Mucosa of stomach (tissue), 1 donor: ENCODE measurements at regions not wholly inside any gene's neighbourhood (a gene's known extent, or its start where the extent isn't known, plus 50 kb on each side); places are given as distances from the start of the nearest gene placed in this dataset.

Source experiments
- H3K27me3 ChIP-seq: one replicate; pipeline ENCODE4 v1.7.0; 2013; ENCODE audit warnings: mild to moderate bottlenecking, low read length; ENCODE audit not compliant: control insufficient read depth, insufficient read depth
- H3K36me3 ChIP-seq: one replicate; pipeline ENCODE4 v1.7.0; 2013; ENCODE audit warnings: low read length; ENCODE audit not compliant: control insufficient read depth, insufficient read depth
- H3K4me1 ChIP-seq: one replicate; pipeline ENCODE4 v1.7.0; 2013; ENCODE audit warnings: mild to moderate bottlenecking, low read length; ENCODE audit not compliant: control insufficient read depth, insufficient read depth
- H3K4me3 ChIP-seq: one replicate; pipeline ENCODE4 v1.7.0; 2013; ENCODE audit warnings: low read length
- H3K9ac ChIP-seq: one replicate; pipeline ENCODE4 v1.7.0; 2013; ENCODE audit warnings: mild to moderate bottlenecking, low read length, moderate library complexity
- H3K9me3 ChIP-seq: one replicate; pipeline ENCODE4 v1.7.0; 2013; ENCODE audit warnings: mild to moderate bottlenecking, low read length, moderate library complexity; ENCODE audit not compliant: control insufficient read depth
- donor health status: Pancreatic carcinoma.

DNA sequence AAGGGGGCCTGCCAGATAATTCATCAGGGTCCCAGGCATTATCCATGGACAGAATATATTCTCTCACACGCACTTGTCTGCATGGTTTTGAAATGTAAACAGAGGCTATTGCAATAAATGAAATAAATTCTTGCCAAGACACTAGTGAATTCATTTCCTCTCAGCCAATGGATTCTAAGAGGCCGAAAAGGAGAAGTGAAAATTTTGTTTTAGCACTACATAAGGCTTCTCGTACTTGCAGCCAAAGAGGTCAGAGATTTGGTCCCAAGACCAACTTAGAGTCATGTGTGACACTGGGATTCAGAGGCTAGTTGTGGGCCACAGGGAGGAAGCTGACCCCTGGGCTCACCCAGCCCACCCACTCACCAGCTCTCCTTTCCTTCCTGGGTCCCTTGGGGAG, 184.1 kb upstream of the GLI2 start:
- H3K9ac ChIP-seq, result no peak overlapping the region

DNA sequence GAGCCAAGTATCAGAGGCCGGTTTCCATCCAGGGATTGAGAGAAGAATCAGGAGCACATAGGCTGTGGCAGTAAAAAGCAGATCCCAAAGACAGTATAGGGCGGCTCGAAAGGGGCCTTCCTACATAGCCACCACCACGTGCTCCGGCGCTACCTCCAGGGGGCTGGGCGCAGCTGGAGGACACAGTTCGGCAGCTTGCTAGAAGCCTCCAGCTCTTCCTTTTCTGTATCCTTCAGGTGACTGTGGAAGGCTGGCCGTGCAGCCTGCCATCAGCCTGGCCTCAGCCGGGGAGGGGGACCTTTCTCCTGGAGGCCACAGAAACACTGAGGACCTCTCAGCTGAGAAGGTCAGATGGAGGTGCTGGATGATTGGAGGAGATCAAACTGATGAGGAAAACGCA, 183.6 kb upstream of the GLI2 start:
- Histone ChIP-seq H3K36me3 (no peaks in the 10 kb centered on the region), H3K27me3 (peaks cover 3% of the 10 kb centered on the region), H3K4me3 (no peak overlapping the region), H3K9me3 (no peaks in the 10 kb centered on the region), H3K9ac (no peak overlapping the region), H3K4me1 (peaks cover 15% of the 10 kb centered on the region)

More for the DNA sequence above, 184.1 kb upstream of the GLI2 start:
- no peak overlapping the region for H3K4me3 ChIP-seq
- no peaks in the 10 kb centered on the region for H3K9me3 ChIP-seq
- peaks cover 3% of the 10 kb centered on the region for H3K27me3 ChIP-seq
- H3K4me1 ChIP-seq, result peaks cover 15% of the 10 kb centered on the region
- no peaks in the 10 kb centered on the region for H3K36me3 ChIP-seq

DNA sequence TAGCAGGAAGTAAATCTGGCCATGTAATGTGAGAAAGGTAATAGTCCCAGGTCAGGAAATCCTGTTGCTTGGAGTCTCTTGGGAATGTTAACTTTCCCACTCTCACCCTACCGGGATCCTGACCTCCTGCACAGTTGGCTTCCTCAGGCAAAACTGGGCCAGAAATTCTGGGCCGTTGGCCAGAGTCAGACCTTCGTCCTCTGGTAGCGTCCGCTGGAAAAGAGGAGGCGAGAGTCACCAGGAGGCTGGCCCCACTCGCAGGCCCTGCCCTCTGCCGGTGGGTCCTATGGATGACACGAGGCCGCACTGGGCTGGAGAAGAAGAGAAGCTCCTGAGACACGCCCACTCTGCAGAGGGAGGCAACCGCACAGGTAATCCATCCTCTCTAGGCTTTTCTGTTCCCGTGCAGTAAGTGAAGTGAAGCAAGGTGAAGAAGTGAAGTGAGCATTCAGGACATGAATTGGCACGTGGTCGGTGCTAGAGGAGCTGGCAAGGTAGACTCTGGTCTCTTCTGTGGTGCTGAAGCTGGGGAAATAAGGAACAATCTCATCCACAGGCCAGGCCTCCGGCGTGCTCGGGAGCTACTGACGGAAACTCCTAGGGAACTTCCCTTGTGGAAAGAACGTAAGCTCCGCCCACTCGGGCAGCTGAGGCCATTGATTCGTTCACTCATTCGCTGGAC, 182.7 kb upstream of the GLI2 start:
- Histone ChIP-seq H3K9ac (no peak overlapping the region), H3K36me3 (no peaks in the 10 kb centered on the region), H3K4me1 (peaks cover 15% of the 10 kb centered on the region), H3K27me3 (peaks cover 3% of the 10 kb centered on the region), H3K4me3 (no peak overlapping the region), H3K9me3 (no peaks in the 10 kb centered on the region)

DNA sequence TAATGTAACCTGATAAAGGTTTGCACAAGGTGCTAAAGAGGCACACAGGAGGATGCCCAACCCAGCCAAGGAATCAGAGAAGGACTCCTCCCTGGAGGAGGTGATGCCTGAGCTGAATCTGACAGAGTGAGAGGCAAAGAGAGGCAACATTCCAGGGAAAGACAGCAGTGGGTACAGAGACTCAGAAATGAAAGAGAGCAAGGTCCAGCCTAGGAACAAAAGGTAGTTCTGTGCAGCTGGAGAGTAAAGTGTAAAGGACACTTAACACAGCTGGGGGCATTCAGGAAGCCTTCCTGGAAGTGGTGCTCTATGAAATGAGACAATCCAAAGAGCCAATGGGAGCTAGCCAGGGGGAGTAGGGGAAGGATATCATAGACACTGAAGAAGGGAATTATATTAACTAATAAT, 181.0 kb upstream of the GLI2 start:
- Histone ChIP-seq H3K36me3 (no peaks in the 10 kb centered on the region), H3K4me1 (peaks cover 15% of the 10 kb centered on the region), H3K4me3 (no peak overlapping the region), H3K9me3 (no peaks in the 10 kb centered on the region), H3K9ac (no peak overlapping the region), H3K27me3 (peaks cover 3% of the 10 kb centered on the region)

DNA sequence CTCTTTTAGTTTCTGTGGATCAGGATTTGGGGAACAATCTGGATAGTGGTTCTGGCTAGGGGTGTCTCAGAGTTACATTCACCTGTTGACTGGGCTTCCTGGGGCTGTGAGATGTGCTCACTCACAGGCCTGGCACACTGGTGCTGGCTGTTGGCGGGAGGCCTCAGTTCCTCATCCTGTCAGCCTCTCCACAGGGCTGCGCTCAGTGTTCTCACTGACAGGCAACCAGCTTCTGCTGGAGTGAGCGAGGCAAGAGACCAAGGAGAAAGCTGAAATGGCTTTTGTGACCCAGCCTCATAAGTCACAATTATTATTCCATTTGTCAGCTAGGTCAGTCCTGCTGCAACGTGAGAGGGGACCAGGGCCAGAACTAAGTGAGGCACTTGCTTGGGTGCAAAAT, 180.6 kb upstream of the GLI2 start:
- Histone ChIP-seq H3K4me1 (peaks cover 15% of the 10 kb centered on the region), H3K27me3 (peaks cover 3% of the 10 kb centered on the region), H3K9ac (no peak overlapping the region), H3K4me3 (no peak overlapping the region), H3K9me3 (no peaks in the 10 kb centered on the region), H3K36me3 (no peaks in the 10 kb centered on the region)

DNA sequence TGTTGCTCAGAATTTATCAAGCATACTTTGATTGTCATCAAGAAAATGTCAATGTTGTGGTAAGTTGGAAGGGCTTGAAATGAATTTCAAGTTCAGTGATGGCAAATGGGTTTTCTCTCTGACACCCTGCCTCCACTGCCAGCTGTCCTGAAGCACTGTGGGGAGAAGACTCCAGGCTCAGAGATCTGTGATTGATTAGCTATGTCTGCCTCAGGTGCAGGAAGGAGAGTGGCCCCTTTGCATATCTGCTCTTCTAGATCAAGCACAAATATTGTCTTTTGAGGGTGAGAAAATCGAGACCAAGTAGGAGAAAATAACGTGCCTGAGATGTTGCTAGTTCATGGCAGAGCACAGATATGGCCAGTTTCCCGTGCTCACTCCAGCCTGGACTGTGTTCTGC, 178.8 kb upstream of the GLI2 start:
- Histone ChIP-seq H3K9me3 (no peaks in the 10 kb centered on the region), H3K36me3 (no peaks in the 10 kb centered on the region), H3K27me3 (peaks cover 8% of the 10 kb centered on the region), H3K4me3 (no peak overlapping the region), H3K4me1 (peaks cover 15% of the 10 kb centered on the region), H3K9ac (no peak overlapping the region)

DNA sequence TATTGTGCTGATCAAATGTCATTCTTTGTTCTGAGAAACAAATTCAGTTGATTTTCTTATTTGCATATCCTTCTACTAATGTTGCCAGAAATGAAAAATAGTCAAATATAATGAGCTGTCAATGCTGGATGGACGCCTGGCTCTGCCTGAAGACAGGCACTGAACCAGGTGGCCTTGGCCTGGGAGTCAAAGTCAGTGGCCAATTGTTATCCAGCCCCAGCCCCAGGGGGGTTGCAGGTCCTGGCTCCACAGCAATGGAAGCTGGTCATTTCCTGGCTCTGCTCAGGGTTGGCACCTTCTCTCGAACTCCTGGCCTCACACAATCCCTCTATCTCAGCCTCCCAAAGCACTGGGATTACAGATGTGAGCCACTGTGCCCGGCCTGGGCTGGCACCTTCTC, 176.8 kb upstream of the GLI2 start:
- Histone ChIP-seq H3K4me1 (no peaks in the 10 kb centered on the region), H3K9me3 (no peaks in the 10 kb centered on the region), H3K9ac (no peak overlapping the region), H3K27me3 (peaks cover 8% of the 10 kb centered on the region), H3K4me3 (no peak overlapping the region), H3K36me3 (no peaks in the 10 kb centered on the region)

DNA sequence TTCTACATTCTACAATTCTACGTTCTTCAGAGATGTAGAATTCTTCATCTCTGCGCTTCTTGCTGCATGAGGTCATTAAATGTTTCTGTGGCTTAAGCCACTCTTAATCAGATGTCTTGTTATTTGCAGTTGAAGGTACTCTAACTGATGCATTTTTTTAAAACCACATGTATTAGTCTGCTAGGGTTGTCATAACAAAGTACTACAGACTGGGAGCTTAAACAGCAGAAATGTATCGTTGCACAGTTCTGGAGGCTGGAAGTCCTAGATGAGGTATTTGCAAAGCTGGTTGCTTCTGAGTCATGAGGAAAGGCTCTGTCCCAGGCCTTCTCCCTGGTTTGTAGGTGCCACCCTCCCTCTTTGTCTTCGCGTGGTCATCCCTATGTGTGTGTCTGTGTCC, 176.3 kb upstream of the GLI2 start:
- H3K27me3 ChIP-seq, result peaks cover 8% of the 10 kb centered on the region
- H3K9ac ChIP-seq, result no peak overlapping the region

DNA sequence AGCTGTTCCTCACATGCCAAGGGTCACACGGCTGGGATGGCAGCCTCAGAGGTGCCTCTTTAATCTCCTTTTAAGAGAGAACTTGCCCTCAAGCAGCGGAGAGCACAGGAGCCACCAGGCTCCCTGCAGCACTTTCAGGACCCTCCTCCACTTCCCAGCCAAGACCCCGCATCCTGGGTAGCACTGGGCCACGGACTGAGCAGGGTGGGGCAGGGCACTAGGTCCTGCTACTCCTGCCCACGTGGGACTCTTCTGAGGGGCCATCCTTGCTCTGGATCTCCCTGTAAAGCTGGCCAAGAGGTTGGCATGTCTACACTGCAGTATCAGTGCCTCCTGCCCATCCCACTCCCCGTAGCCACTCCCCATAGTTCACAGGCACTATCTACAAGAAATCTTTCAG, 175.3 kb upstream of the GLI2 start:
- Histone ChIP-seq H3K9ac (no peak overlapping the region), H3K36me3 (no peaks in the 10 kb centered on the region), H3K27me3 (peaks cover 8% of the 10 kb centered on the region), H3K9me3 (no peaks in the 10 kb centered on the region), H3K4me1 (peaks cover 5% of the 10 kb centered on the region), H3K4me3 (no peak overlapping the region)

More for the DNA sequence above, 176.3 kb upstream of the GLI2 start:
- H3K9me3 ChIP-seq, result no peaks in the 10 kb centered on the region
- no peaks in the 10 kb centered on the region for H3K4me1 ChIP-seq
- no peaks in the 10 kb centered on the region for H3K36me3 ChIP-seq
- no peak overlapping the region for H3K4me3 ChIP-seq

DNA sequence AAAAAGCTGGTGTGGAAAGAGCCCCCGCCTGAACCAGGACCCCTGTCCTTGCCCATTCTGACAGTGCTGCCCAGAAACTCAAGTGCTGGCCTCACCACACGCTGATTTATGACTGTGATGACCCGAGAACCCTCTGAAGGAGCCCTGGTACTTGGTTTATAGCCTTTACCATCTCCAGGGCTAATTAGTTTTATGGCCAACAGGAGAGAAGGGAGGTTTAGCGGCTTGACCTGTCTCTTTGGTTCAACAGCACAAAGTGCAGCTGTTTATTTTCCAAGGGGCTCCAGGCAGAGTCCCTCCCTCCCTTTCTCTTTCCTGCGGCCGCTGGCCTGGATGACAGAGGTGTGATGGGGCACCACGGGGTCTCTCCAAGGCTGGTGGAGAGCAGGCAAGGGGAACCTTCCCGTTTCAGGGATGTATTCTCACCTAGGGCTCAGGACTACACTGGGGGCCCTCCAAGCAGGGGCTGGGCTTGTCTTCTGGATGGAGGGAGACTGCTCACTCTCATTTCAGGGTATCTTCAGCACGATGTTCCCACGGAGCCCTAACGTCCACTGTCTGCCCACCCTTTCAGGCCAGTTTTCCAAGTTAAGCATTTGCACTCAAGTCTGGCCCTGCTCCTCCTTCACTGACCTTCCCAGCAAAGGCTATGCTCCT, 174.2 kb upstream of the GLI2 start:
- Histone ChIP-seq H3K36me3 (no peaks in the 10 kb centered on the region), H3K9me3 (no peaks in the 10 kb centered on the region), H3K4me1 (peaks cover 10% of the 10 kb centered on the region), H3K27me3 (peaks cover 12% of the 10 kb centered on the region), H3K4me3 (no peak overlapping the region), H3K9ac (no peak overlapping the region)

DNA sequence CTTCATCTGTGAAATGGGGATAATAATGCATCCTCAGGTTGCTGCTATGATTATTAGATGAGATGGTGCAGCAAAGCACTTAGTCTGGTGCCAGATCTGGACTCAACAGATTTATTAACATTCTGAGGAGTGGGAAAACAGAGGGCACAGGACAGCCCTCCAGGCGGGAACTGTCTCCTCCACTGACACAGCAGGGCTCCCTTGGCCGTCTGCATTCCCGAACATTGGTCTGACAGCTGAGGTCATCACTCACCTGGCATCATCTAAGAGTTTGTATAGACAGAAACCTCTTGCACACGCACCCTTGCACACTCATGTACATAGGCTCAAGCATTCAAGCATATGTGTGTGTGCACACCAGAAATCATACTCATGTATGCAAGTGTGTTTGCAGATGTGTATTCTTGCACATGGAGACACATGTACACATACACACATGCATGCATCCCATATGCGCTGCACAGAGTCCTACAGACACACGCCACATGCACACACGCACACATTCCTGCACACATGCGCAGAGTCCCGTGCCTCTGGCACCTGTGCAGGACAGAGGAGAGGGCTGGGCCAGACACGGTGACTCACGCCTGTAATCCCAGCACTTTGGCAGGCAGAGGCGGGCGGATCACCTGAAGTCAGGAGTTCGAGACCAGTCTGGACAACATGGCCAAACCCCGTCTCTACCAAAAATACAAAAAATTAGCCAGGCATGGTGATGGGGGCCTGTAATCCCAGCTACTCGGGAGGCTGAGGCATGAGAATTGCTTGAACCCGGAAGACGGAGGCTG, 173.3 kb upstream of the GLI2 start:
- H3K9me3 ChIP-seq, result no peaks in the 10 kb centered on the region
- peaks cover 14% of the 10 kb centered on the region for H3K27me3 ChIP-seq
- no peaks in the 10 kb centered on the region for H3K36me3 ChIP-seq
- no peak overlapping the region for H3K9ac ChIP-seq
- peaks cover 10% of the 10 kb centered on the region for H3K4me1 ChIP-seq
- H3K4me3 ChIP-seq, result no peak overlapping the region

DNA sequence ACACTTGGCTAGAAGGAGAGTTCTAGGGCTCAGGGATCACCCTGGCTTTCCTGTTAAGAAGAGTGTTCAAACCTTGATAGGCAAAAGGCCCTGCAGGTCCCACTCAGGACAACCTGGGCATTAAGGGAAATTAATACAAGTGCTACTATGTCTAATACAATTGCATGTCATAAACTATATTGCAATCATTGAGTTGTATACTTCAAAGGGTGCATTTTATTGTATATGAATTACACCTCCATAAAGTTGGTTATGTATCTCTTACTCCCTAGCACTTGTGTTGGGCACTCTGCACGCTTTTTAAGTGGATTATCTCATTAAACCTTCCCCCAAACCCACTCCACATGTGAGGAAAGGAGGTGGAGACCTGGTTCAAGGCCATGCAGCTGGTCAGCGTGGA, 172.1 kb upstream of the GLI2 start:
- Histone ChIP-seq H3K4me1 (peaks cover 10% of the 10 kb centered on the region), H3K9me3 (no peaks in the 10 kb centered on the region), H3K36me3 (no peaks in the 10 kb centered on the region), H3K9ac (no peak overlapping the region), H3K27me3 (peaks cover 17% of the 10 kb centered on the region), H3K4me3 (no peak overlapping the region)
